Astrocyte of the hippocampus (primary cell): ENCODE measurements at regions not wholly inside any gene's neighbourhood (a gene's known extent, or its start where the extent isn't known, plus 50 kb on each side); places are given as distances from the start of the nearest gene placed in this dataset.

Experiments
- DNase-seq: peaks from one replicate; pipeline ENCODE4 v3.0.0; 2011; ENCODE audit warnings: low read depth, low spot score

DNA sequence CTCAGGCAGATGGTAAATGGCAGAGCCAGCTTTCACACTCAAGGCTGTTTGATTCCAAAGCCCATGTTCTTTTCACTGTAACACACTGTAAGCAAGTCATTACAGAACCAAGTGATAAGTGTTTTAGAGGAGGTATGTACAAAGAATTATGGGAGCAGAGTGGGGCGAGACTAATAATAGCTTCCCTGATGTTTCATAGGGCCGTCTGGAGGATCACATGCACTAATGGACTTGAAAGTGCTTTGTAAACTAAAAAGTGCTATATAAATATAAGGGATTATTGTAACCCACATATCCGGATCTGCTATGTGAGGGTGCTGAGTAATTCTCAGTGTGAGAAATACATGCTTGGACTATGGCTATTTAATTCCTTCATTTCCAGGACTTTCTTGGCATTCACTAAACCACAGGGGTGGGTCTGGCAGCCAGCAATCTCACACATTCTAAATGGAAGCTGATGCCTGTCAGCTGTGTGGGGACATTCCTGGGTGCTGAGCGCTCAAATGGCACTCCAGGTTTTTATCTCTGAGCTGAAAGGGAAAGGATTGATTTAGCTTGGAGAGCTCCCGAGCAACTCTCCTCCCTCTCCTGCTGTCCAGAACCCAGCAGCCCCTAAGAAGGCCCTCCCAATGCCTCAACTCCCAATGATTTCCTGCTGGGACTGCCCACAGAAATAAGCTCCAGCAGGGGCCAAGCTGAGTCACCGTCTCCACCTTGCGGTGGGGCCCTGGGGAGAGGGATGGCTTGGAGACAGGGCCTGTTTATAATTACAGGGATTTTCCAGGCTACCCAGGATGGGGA is 222.8 kb downstream of the SOX11 start:
- peak; percentile 98 for DNase-seq

DNA sequence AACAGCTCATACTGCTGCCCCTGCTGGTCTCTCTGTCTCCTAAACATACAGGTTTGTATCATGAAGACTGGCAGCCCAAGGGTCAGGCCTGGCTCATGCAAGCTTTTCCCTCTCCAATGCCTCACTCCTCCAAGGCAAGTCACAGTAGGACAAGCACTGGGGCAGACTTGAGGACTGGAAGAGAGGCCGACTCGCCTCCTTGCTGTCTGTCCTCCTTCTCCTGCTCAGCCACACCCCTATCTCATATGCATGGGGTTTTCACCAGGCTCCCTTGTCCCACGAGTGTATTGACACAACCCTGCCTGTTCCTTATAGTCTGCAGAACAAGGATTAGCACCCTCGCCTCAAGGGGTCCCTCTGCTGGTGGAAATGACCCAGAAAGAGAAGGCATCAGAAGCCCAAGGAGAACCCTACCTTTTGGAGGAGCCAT is 223.7 kb downstream of the SOX11 start:
- DNase-seq: peak; percentile 59

DNA sequence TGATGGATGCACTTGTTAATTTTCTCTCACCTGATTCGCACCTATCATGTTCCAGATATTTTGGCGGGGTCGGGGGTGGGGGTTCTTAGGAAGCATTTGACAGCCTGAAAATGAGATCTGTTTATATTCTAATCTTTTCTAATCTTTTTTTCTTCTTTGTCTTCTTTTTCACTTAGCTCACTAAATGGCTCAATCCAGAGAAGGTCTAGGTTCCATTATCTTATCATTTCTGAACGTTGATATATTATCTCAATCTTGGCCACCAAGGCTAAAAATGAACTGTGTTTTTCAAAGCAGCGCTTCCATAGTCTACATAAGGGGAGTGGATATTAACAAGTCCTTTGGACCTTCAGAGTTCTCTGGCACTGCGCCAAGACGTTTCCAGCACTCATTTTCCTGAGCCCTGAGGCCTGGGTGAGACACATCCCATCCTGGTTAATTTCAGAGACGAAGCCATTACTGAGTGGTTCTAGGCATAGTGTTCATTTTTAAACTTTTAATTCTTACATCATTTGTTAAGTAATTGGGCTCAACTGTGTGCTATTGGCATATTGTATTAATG is 229.0 kb downstream of the SOX11 start:
- DNase-seq: no peak

DNA sequence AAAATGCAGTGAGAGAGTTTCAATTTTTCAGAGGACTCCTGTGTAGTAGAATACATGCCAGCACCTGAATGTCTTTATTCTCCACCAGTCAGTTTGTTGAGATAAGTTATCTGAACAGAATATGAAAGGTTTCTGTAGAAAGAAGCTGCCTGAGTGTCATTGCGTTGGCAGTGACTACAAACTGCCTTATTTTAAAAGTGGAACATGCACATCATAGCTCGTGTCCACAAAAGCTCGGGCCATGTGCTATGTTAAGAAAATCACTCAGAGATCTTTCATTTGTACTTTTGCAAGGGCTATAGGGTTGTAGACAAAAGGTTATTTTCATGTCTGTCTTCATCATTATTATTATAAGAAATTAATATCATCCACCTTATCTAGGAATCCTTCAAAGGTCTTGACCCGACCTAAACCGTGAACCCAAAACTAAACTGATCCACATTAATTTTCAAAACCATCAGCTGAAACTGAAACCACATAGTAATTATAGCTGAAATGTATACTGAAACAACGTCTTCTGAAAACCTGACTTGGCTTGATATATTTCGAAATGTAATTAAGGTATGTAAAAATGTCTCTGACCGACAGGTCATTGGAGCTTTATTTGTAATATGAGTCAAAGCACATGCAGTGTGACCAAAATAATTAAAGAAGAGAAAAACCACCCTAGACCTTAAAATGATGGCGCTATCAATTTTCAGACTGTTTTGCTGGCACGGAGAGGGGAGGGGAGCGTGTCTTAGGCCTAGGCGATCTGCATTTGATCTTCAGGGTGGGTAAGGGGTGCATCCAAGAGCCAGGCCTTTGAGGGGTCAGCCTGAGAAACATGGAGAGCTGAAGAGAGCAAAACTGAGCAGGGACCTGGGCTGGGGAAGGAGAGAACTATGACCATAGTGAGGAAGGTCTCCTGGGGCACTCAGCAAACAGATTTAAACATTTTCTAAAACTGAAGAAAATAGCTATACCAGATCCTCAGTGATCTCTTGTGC is 232.1 kb downstream of the SOX11 start:
- DNase-seq: no peak

DNA sequence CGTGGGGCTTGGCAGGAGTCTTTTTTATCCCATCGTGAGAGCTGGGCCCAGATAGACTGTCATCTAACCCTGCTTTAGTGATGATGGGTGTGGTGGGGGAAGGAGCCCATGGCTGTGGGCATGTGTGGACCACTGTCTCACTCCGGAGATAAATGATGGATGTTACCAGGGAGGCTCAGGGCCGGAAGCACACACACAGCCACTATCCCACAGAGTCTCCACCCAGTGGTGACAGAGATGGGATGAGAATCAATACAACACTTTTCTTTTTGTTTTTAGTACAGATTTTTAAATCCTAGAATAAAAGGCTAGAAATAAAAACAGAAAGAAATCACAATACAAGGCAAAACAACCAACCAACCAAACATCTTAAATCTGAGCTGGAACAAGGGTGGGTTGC is 233.4 kb downstream of the SOX11 start:
- DNase-seq: no peak

DNA sequence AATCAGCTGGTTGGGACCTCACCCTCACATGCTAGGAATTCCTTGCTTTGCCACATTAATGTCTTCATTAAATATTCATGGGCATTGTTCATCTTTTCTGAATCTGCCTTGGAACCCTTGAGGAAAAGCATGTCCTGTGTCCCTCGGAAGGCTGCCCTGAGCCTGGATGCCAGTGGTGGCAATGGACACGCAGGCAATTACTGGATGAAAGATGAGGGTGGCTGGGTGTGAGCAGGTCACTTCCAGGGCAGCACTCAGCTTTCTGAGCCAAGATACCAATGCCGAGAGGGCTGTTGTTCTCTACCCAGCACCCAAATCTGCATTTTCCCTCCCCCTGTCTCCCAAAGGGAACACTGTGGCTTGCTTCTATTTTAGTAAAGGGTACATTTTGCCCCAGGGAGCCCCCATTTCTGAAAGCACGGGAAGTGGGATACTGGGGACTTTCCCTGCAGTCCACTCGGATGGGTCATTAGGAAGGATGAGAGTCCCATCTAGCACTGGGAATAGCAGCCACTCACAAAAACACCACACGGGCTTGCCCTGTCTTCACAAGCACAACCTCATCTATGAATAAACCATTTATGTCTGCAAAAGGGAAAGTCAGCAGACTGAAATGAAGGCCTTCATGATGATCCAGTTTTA is 234.8 kb downstream of the SOX11 start:
- DNase-seq: peak; percentile 77

DNA sequence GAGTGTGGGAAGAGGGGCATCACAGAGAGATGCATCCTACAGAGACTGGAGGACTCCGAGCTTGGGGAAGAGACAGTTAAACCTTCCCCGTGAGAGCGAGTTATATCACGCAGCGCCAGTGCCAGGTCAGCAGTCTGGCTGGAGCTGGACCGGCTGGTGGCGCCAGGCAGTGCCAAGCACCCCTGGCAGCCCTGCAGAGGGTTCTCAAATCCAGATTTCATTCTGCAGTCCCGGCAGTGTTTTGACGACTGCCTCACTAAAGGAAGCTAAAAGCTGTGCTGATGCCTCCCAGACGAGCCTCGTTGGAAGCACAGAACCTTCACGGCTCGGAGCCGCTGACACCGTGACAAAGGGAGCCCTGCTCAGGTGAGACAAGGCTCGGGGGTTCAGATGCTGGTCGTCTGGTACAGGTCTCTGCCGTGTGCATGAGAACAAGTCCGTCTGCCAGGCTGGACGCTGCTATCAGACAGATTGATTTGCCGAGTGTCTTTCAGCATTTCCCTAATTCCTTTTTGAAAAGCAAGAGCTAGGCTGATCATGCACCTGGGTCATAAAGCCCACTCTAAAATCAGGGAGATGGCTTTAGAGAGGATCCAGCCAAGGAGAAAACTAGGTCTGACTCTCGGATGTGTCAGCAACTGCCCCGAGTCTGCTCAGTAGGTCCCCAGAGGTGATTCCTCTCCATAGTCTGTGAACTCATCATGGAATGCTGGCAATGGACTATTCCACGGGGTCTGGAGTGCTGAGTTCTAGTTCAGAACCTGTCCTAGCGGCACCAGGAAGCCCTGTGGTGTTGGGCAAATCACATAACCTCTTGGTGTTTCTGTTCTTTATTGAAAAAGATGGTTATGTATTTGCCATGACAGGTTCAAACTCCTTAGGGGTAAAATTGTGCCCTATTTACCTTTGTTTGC is 240.6 kb downstream of the SOX11 start:
- no peak for DNase-seq

DNA sequence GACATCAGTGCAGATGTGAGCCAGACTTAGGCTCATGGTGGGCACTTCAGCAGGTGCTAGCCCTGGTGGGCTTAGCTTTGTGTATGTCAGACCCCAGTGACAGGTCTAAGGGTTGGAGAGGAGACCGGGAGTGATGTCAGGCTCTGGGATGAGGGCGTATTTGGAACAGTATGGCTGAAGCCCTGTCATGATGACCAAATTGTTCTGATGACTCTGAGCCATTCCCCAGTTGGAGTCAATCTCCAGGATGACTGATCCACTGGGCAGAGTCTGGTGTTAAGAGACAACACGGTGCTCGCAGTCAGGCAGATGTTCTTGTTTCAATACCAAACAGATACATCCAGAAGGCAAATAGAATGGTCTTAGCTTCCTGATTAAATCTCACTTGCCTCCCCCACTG is 241.5 kb downstream of the SOX11 start:
- DNase-seq: no peak

DNA sequence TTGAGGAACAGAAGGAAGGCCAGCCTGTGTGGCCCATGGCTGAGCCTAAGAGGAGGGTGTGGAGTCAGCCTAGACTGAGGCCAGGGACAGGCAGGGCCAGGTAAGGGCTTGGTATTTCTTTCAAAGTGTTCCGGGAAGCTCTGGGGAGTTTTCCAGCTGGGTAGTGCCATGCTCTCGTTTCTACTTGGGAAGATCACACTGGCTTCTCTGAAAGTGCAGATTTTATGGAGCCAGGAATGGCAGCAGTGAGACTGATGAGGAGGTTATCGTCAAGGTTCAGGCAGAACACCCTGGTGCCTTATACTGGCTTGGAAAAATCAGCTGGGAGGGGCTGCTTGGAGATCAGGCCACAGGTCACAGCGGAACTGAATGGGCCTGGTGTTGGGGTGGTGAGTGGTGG is 245.1 kb downstream of the SOX11 start:
- no peak for DNase-seq

DNA sequence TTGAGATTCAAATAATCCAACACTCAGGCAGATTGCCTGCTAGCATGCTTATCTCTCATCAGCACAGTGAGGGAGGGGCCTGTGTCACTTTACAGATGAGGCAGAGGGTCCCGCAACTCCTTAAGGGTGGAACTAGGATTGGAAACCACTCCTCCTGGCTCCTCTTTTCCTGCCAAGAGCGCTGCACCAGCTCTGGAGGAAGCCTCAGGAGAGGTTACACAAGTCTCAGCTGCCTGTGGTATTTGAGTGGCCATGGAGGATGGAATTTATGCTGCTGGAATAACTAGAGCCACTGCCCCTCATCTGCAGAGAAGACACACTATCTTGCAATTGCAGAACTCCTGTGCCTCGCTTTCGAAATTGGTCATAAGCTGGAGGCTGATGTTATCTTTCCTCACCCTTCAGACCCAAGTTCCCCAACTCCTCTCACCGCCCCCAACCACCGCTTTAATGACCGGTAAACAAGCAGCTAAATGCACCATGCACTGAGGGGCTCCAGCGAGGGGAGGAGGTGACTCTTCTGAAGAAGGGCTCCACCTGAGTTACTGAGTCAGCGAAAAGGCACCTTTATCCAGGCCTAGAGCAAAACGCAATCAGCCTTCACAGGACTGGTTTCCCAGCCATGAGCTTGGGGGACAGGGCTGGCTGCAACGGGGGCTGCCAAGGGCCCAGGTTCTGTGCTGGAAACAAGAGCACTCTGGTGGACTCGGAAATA is 245.8 kb downstream of the SOX11 start:
- DNase-seq: peak; percentile 34

DNA sequence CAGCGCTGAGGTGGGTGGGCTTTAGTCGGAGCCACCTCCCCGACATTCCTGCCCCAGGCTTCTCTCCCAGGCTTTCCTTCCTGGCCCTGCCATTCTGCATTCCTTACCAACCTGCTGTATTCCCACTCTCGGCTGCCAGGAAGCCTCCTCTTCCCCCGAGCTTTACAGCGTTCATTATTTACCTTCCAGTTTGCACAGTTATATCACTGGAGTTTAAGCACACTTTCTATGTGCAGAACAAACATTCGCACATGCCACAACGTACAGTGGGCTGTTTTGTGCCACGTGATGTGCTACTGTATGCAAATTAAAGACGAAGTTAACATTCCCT is 246.3 kb downstream of the SOX11 start:
- DNase-seq: no peak

DNA sequence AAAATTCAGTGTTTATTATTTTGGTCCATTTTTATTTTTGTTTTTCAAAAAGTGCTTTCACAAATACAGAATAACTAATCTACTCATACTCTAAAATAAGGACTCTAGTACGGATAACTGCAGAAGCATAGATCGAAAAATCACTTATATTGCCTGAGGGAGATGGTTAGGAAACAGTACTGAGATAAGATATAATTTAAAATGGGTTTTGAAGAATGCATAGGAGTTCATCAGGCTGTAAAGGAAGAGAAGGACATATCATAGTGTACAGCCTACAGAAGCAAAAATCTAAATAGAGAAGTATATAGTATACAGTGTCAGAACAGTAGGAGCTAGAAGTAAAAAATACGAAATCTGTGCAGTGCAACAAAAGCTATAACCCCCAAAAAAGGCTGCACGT is 247.4 kb downstream of the SOX11 start:
- DNase-seq: no peak

DNA sequence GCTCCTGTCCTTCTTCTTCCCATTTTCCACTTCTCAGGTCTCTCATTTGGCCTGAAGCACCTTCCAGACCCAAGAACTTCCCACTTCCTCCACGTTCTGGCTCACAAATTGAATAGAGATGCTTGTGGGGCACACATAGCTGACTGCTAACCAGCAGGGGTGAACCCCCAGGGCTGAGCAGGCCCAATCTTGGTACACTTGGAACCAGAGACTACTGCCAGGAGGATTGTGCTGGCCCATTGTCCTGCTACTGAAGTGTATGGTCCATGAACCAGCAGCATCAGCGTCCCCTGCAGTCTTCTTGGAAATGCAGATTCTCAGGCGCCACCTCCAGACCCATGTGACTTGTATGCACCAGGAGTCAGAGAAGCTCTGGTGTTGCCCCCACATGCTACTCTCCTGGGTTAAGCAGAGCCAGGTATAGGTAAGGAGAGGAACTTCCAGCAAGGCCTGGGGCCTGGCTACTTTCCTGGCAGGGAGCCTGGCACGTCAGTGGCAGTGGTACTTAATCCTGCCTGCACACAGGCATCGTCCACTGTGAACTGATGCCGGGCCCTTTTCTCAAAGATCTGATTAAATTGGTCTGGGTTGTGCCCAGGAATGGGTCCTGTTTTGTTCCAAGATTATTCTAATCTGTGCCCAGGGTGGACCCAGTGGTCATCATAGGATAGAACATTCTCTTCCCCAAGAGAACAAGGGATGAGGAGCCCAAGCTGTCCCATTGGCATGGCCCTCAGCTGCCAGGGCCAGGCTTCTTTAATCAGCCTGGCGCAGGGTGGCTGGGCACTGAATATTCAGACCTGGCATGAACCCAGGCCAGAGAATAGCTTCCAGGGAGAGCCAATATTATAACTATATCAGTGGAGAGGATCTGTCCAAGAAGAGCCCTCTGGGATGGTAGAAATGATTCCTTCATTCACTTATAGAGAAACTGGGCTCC is 248.7 kb downstream of the SOX11 start:
- DNase-seq: no peak

DNA sequence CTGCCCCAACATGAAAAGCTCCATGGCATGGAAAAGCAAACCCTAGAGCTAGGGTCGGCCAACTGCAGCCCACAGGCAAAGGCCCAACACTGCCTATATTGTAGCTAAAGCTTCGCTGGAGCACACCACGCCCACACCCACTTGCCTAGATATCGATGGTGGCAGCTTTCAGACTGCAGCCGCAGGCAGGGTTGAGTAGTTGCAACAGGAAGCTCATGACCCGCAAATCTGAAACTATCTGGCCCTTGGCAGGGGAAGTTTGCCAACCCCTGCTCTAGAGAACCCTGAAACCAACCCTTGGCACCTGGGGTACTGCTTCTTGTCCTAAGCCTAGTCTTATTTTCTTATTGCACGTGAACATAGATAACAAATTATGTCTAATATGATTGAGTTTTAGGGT is 250.0 kb downstream of the SOX11 start:
- no peak for DNase-seq

DNA sequence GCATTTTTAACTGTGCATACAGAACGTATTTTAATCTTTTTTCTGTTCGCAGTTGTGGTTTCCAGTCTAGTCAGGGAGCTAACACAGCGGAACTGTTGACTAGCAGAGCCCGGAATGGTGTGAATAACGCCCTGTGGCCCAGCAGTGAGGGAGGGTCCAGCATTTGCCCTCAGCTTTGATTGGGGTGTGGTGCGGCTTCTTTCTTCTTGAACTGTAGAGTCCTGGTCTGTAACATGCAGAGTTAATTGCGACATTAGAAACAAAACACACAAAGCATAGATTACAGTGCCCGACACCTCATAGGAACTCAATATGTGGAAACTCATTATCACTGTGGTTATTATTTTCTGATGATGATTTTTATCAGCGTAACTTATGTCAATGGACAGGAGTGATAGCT is 253.6 kb downstream of the SOX11 start:
- peak; percentile 15 for DNase-seq

DNA sequence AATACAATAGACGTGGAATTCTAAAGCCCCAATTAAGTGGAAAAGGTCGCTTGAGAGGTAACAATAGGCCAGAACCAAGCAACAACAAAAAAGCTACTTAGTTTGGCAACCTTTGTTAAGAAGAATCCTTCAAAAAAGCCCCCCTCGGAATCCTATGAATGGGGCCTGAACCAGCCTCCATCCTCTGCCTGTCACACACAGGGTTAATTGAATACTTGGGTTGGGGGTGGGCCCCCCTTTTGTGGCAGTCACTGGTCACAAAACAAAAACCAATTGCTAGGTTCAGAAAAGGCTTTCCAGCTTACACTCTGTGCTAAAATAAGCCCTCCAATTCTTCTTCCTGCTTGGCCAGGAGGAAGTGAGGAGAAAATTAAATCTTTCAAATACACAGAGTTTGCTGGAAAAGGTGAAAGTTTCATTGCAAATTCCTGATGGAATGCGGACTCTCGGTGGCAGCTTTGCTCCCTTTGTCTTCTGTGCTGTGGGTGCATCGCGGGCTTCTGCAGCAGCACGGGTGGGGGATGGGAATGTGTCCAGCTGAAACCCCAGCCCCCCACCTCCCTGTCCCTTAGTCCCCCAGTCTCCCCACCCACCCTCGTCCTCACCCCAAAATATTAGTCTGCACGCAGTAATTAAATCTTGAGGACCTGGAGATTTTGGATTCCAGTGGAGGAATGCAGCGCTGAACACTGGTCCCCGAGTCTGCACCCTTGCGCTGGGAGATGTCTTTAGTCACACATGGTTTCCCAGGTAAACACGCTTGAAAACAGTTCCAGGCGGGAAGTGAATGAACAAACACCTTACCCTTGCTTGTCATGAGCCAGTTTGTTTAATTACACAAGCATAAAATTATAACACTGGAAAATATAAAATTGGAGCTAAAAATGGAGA is 254.3 kb downstream of the SOX11 start:
- peak; percentile 30 for DNase-seq

DNA sequence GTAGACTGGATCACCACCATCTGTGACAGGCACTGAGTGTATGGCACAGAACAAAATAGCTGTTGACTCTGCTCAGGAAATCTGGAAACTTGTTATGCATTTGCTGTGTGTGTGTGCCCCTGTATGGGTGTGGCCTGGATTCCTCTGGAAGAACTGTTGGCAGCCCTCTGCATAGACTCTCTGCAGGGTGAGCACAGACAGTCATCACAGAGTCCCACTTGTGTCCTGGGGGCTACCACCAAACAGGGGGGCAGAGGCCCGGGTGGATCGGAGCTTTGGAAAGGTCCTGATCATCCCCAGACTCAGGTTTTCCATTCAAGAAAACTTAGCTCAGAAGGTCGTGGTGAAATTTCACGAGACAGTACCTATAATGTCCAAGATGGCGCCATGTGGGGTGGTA is 258.6 kb downstream of the SOX11 start:
- no peak for DNase-seq

DNA sequence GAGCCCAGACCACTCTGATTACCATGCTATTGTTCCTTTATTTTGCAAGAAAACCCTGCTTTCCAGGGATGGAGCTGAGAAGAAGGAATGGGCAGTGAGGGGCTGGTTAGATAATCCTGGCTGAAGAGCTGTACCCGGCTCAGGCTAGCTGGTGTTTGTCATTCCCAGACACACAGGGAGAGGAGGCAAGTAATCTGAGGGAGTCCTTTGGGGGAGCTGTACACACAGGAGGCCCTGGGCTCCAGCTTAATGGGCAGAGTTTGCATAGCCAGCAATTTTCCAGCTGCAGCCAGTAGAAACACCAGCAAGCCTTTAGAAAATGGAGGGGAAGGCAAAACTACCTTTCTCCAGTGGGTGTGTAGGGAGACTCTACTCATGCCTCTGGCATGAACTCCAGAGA is 259.3 kb downstream of the SOX11 start:
- DNase-seq: peak; percentile 29
